DOHH2 (cell line): ENCODE measurements at regions not wholly inside any gene's neighbourhood (a gene's known extent, or its start where the extent isn't known, plus 50 kb on each side); places are given as distances from the start of the nearest gene placed in this dataset.

Experiments used
- H3F3A ChIP-seq: fragments of 200-600 bp; sonication (generic), shearing (Covaris generic); 2 replicates; pipeline ENCODE4 v1.6.0; 2016; ENCODE audit warnings: antibody characterized with exemption, mild to moderate bottlenecking; ENCODE audit not compliant: control insufficient read depth, insufficient read depth
- H3K27ac ChIP-seq: fragments of 200-600 bp; sonication (generic); 2 replicates; pipeline ENCODE4 v1.5.1; 2014; ENCODE audit warnings: low read depth, mild to moderate bottlenecking, low read length, moderate library complexity
- H3K27me3 ChIP-seq: fragments of 200-600 bp; sonication (generic); 2 replicates; pipeline ENCODE4 v1.6.1; 2014; ENCODE audit warnings: mild to moderate bottlenecking, low read length, mixed read lengths; ENCODE audit not compliant: control insufficient read depth
- H3K36me3 ChIP-seq: fragments of 200-600 bp; sonication (generic); 2 replicates; pipeline ENCODE4 v1.6.1; 2014; ENCODE audit warnings: mild to moderate bottlenecking, low read length, moderate library complexity, mixed read lengths; ENCODE audit not compliant: control insufficient read depth
- H3K4me1 ChIP-seq: fragments of 200-600 bp; sonication (generic); 2 replicates; pipeline ENCODE4 v1.6.1; 2014; ENCODE audit warnings: mild to moderate bottlenecking, low read length, mixed read lengths; ENCODE audit not compliant: control insufficient read depth
- H3K4me2 ChIP-seq: fragments of 200-600 bp; sonication (generic); 2 replicates; pipeline ENCODE4 v1.6.0; 2014; ENCODE audit warnings: mild to moderate bottlenecking, low read length, moderate library complexity
- H3K4me3 ChIP-seq: fragments of 200-600 bp; sonication (generic); 2 replicates; pipeline ENCODE4 v1.5.1; 2014; ENCODE audit warnings: mild to moderate bottlenecking, low read length, mixed read lengths
- H3K79me2 ChIP-seq: fragments of 200-600 bp; sonication (generic); 2 replicates; pipeline ENCODE4 v1.6.1; 2014; ENCODE audit warnings: mild to moderate bottlenecking, low read length, mixed read lengths; ENCODE audit not compliant: control insufficient read depth
- H3K9me2 ChIP-seq: fragments of 200-600 bp; sonication (generic); replicated peaks from 2 replicates; pipeline ENCODE4 v1.6.1; 2014; ENCODE audit warnings: mild to moderate bottlenecking, low read length, mixed read lengths; ENCODE audit not compliant: control insufficient read depth
- H3K9me3 ChIP-seq: fragments of 200-600 bp; sonication (generic); 2 replicates; pipeline ENCODE4 v1.6.1; 2014; ENCODE audit warnings: antibody characterized with exemption, low read length, mixed read lengths; ENCODE audit not compliant: control insufficient read depth, insufficient read depth
- H4K20me1 ChIP-seq: fragments of 200-600 bp; sonication (generic); 2 replicates; pipeline ENCODE4 v1.6.0; 2014; ENCODE audit warnings: low read depth, mild to moderate bottlenecking, antibody characterized with exemption, low read length, moderate library complexity; ENCODE audit not compliant: control insufficient read depth, insufficient read depth
- EZH2phosphoT487 ChIP-seq: fragments of 200-600 bp; sonication (generic); IDR thresholded peaks from 2 replicates; pipeline ENCODE4 v1.6.1; 2017; ENCODE audit warnings: borderline replicate concordance, mild to moderate bottlenecking, antibody characterized with exemption, low read length, moderate library complexity, mixed read lengths
- TF ChIP-seq, protein P1 (sequence below): fragments of 200-600 bp; sonication (generic); IDR thresholded peaks from one replicate; pipeline ENCODE4 v1.5.1; 2014; ENCODE audit warnings: antibody characterized with exemption, mild to moderate bottlenecking, low read depth, low read length; ENCODE audit not compliant: poor library complexity, severe bottlenecking

DNA sequence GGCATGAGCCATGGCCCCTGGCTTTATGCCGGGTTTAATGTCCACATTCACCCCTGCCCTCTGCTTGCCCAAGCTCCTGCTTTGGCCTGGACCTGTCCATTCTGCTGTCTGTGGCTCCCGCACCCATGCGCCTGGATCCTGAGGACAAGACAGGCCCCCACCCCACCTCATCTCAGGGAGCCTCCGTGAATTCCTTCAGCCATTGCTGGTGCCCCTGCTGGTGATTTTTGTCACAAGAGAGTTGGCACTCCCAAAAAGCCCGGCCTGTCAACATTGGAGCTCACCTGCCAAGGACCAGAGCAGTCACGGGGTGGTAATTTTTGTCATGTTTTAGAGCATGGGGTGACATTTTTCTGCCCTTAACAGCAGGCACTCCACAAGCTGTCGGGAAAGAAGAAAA lies 127.5 kb upstream of the PLXNA4 start:
- Histone ChIP-seq H3K4me3 (no peak overlapping the region), H3K9me3 (no peaks in the 10 kb centered on the region), H3K4me2 (no peak overlapping the region), H3K36me3 (no peaks in the 10 kb centered on the region), H3K9me2 (no peaks in the 10 kb centered on the region), H3K79me2 (no peaks in the 10 kb centered on the region), H3K4me1 (no peaks in the 10 kb centered on the region), H4K20me1 (no peaks in the 10 kb centered on the region), H3K27ac (no peak overlapping the region), H3F3A (no peaks in the 10 kb centered on the region), H3K27me3 (no peaks in the 10 kb centered on the region)
- TF ChIP-seq EZH2phosphoT487 = no peak
- TF ChIP-seq, protein P1, sequence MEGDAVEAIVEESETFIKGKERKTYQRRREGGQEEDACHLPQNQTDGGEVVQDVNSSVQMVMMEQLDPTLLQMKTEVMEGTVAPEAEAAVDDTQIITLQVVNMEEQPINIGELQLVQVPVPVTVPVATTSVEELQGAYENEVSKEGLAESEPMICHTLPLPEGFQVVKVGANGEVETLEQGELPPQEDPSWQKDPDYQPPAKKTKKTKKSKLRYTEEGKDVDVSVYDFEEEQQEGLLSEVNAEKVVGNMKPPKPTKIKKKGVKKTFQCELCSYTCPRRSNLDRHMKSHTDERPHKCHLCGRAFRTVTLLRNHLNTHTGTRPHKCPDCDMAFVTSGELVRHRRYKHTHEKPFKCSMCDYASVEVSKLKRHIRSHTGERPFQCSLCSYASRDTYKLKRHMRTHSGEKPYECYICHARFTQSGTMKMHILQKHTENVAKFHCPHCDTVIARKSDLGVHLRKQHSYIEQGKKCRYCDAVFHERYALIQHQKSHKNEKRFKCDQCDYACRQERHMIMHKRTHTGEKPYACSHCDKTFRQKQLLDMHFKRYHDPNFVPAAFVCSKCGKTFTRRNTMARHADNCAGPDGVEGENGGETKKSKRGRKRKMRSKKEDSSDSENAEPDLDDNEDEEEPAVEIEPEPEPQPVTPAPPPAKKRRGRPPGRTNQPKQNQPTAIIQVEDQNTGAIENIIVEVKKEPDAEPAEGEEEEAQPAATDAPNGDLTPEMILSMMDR = no peak

DNA sequence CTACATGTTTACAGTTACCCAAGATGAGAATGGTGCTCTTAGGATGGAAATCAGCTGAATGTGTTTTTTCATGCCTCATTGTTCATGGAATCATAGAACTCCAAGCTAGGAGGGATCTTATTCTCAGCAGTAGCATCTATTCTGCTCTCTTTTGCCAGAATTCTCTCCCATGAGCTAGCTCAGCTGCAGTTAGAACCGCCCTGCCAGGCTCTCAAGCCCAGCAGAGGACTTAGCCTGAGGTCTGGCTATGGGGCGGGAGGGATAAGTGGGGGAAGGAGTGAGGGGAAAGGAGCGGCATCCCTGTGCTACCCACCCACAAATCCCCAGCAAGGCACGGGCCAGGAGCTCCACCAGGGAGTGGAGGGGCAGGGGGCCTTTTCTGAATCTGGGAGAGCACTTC lies 120.7 kb upstream of the PLXNA4 start:
- H3K79me2 ChIP-seq = no peaks in the 10 kb centered on the region
- H3K4me1 ChIP-seq = no peaks in the 10 kb centered on the region
- no peaks in the 10 kb centered on the region for H3K27me3 ChIP-seq
- no peak for TF ChIP-seq EZH2phosphoT487
- TF ChIP-seq, protein P1 = no peak
- H3K27ac ChIP-seq = no peak overlapping the region
- H4K20me1 ChIP-seq = no peaks in the 10 kb centered on the region
- no peak overlapping the region for H3K4me2 ChIP-seq
- no peak overlapping the region for H3K4me3 ChIP-seq
- no peaks in the 10 kb centered on the region for H3F3A ChIP-seq
- no peaks in the 10 kb centered on the region for H3K9me3 ChIP-seq
- H3K36me3 ChIP-seq = no peaks in the 10 kb centered on the region
- no peaks in the 10 kb centered on the region for H3K9me2 ChIP-seq

DNA sequence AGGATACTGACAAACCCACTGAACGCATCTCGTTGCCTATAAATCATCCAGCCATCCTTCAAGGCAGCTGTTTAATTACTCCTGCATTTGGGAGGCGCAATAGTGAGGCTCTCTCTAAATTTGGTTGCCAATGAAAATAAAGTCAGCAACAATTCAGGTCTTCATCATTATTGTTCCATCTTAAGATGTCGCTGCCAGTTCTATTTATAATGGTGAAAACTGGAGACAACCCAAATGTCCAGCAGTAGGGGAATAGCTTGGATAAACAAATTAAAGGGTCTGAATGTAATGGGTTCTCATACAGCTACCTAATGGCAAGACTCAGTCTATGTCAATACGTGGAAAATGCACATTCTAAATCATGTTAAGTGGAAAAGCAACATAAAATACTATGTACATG lies 120.1 kb upstream of the PLXNA4 start:
- Histone ChIP-seq H3K4me3 (no peak overlapping the region), H3K36me3 (no peaks in the 10 kb centered on the region), H3K9me2 (no peaks in the 10 kb centered on the region), H4K20me1 (no peaks in the 10 kb centered on the region), H3K79me2 (no peaks in the 10 kb centered on the region), H3K27me3 (no peaks in the 10 kb centered on the region), H3K4me1 (no peaks in the 10 kb centered on the region), H3K9me3 (no peaks in the 10 kb centered on the region), H3K27ac (no peak overlapping the region), H3K4me2 (no peak overlapping the region), H3F3A (no peaks in the 10 kb centered on the region)
- TF ChIP-seq, protein P1 = no peak
- TF ChIP-seq EZH2phosphoT487 = no peak

DNA sequence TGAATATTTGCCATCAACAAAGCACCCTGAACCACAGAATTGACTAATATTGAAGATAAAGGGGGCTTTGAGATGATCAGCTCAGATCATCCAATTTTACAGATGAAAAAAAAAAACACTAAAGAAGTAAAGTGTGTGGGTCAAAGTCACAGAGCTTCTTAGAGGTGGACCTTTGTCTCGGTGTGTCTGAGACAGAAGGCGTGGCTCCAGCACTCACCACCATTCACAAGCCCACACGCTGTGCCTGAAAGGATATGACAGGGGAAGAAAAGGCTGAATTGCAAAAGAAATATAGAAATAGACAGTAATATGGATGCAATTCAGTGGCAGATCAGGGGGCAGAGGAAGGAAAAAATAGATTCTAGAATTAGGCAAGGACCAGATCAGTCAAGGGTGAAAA lies 114.9 kb upstream of the PLXNA4 start:
- Histone ChIP-seq H3K9me3 (peaks cover 1% of the 10 kb centered on the region; the same call in 1 of the 2 replicates), H3K4me2 (no peak overlapping the region), H3K79me2 (no peaks in the 10 kb centered on the region), H3K27me3 (no peaks in the 10 kb centered on the region), H3K9me2 (no peaks in the 10 kb centered on the region), H3K36me3 (no peaks in the 10 kb centered on the region), H3K27ac (no peak overlapping the region), H4K20me1 (no peaks in the 10 kb centered on the region), H3F3A (no peaks in the 10 kb centered on the region), H3K4me3 (no peak overlapping the region), H3K4me1 (no peaks in the 10 kb centered on the region)
- TF ChIP-seq EZH2phosphoT487 = no peak
- TF ChIP-seq, protein P1 = no peak
